ENCODE measurements at regions not wholly inside any gene's neighbourhood (a gene's known extent, or its start where the extent isn't known, plus 50 kb on each side); places are given as distances from the start of the nearest gene placed in this dataset.

GRCh38 chr6:41483943-41484342, 62.2 kb upstream of the FOXP4 start:
- TF ChIP-seq CTCF (IDR thresholded peaks at IDR 0.05; ENCODE audit: low read depth, low read length) (no peak), POLR2A (IDR thresholded peaks at IDR 0.05; ENCODE audit: extremely low read depth, insufficient read length) (no peak)

Measured in NB4 (cell line).